B cell (primary cell): ENCODE measurements at regions not wholly inside any gene's neighbourhood (a gene's known extent, or its start where the extent isn't known, plus 50 kb on each side); places are given as distances from the start of the nearest gene placed in this dataset.
"Not testable (repeated sequence)": the region's sequence is repeated elsewhere in the genome, so short reads cannot be mapped to it uniquely, and the experiment has no call there.

Experiments
- EZH2 ChIP-seq: IDR thresholded peaks from 2 replicates; pipeline ENCODE4 v1.6.1; 2012; ENCODE audit warnings: borderline replicate concordance, low read depth, mild to moderate bottlenecking, moderate library complexity, low read length; ENCODE audit not compliant: insufficient read depth, poor library complexity, severe bottlenecking
- TF ChIP-seq, protein P1 (sequence below): fragments of 200-600 bp; IDR thresholded peaks from one replicate; pipeline ENCODE4 v1.8.0; 2022; ENCODE audit warnings: antibody characterized with exemption, mild to moderate bottlenecking

DNA sequence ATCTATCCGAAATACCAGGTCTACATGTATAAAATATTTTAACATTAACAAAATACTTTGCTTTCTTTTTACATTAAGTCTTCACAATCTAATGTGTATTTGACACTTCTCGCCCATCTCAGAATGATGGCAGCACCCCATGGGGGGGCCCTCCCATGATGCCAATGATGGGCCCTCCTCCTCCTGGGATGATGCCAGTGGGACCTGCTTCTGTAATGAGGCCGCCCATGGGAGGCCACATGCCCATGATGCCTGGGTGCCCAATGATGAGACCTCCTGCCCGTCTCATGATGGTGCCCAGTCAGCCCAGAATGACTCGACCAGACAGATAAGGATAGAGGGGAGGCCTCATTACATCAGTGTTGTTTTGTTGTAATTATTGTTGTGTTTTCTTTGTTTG is 110.5 kb downstream of the ART5 start:
- not testable (repeated sequence) for TF ChIP-seq EZH2
- TF ChIP-seq, protein P1, sequence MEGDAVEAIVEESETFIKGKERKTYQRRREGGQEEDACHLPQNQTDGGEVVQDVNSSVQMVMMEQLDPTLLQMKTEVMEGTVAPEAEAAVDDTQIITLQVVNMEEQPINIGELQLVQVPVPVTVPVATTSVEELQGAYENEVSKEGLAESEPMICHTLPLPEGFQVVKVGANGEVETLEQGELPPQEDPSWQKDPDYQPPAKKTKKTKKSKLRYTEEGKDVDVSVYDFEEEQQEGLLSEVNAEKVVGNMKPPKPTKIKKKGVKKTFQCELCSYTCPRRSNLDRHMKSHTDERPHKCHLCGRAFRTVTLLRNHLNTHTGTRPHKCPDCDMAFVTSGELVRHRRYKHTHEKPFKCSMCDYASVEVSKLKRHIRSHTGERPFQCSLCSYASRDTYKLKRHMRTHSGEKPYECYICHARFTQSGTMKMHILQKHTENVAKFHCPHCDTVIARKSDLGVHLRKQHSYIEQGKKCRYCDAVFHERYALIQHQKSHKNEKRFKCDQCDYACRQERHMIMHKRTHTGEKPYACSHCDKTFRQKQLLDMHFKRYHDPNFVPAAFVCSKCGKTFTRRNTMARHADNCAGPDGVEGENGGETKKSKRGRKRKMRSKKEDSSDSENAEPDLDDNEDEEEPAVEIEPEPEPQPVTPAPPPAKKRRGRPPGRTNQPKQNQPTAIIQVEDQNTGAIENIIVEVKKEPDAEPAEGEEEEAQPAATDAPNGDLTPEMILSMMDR: not testable (repeated sequence)
